Ovary (tissue), 7 donors: ENCODE measurements at regions not wholly inside any gene's neighbourhood (a gene's known extent, or its start where the extent isn't known, plus 50 kb on each side); places are given as distances from the start of the nearest gene placed in this dataset.

Experiments used
- DNase-seq, 5 donors: peaks; one replicate each; pipeline ENCODE4 v3.0.0-alpha.2; 2019 to 2020
- H3K27ac ChIP-seq, 2 donors: fragments of 200-600 bp; one replicate each; pipeline versions ENCODE4 v1.5.1 to v1.8.0; 2019 to 2022
- H3K27me3 ChIP-seq: fragments of 200-600 bp; one replicate; pipeline ENCODE4 v1.8.0; 2022
- H3K36me3 ChIP-seq: fragments of 200-600 bp; sonication (generic); one replicate; pipeline ENCODE4 v1.5.1; 2019
- H3K4me1 ChIP-seq: one replicate; pipeline ENCODE4 v1.8.1; 2013; ENCODE audit warnings: mild to moderate bottlenecking, moderate library complexity; ENCODE audit not compliant: insufficient read depth
- H3K4me3 ChIP-seq: fragments of 200-600 bp; sonication (generic); one replicate; pipeline ENCODE4 v1.5.1; 2017
- H3K9me3 ChIP-seq, 2 donors: fragments of 200-600 bp in 1 of 2; sonication (generic) in 1 of 2; one replicate each; pipeline versions ENCODE4 v1.5.1 to v1.8.1; 2013 to 2019; ENCODE audit warnings: mild to moderate bottlenecking in 1 of 2, moderate library complexity in 1 of 2
- EP300 ChIP-seq: sonication (generic); formaldehyde crosslinking; IDR thresholded peaks from one replicate; pipeline ENCODE4 v1.6.1; 2017; ENCODE audit warnings: antibody characterized with exemption
- POLR2A ChIP-seq: fragments of 450-650 bp; IDR thresholded peaks from one replicate; pipeline ENCODE4 v1.6.1; 2017; ENCODE audit warnings: antibody characterized with exemption, mild to moderate bottlenecking, moderate library complexity
- WGBS, 3 donors: extraction: QIAGEN DNeasy Blood & Tissue Kit in 1 of 3; methylation state at CpG; one replicate each; pipeline versions ENCODE4 v1.1.5 to v1.1.7; 2013 to 2017; 5-methylcytosine and 5-hydroxymethylcytosine counted together
- intact Hi-C, 4 donors: fragments of 100-400 bp; cut with DNase I; formaldehyde crosslinking; loops; one replicate each; pipeline versions ENCODE4 v1.11.0 to v1.15.1; 2022 to 2023
- TF ChIP-seq, protein P1 (sequence below), 3 donors: fragments of 450-650 bp in 2 of 3; fragments of 200-600 bp in 1 of 3; IDR thresholded peaks; one replicate each; pipeline versions ENCODE4 v1.5.1 to v1.8.0; 2016 to 2022; ENCODE audit warnings: antibody characterized with exemption in 3 of 3, mild to moderate bottlenecking in 1 of 3
- donor health status: DM: no; HTN: no; CAD: no; lungs with moderate emphysema.
- donor health status: DM: no; HTN: no; CAD: no.
- donor health status: Bipolar disorder and iron deficiency.
- donor health status: DM: no; HTN: no; CAD: no.
- donor health status: DM: yes; HTN: yes; CAD: no.

GRCh38 chr6:119453242-119454200 lies 104.0 kb upstream of the MAN1A1 start:
- Histone ChIP-seq H3K4me1 (no peaks in the 10 kb centered on the region), H3K36me3 (no peaks in the 10 kb centered on the region), H3K27ac (no peak overlapping the region), H3K9me3 (no peaks in the 10 kb centered on the region), H3K4me3 (no peak overlapping the region), H3K27me3 (no peaks in the 10 kb centered on the region)
- intact Hi-C loops = no loop called here
- WGBS, 3 donors = 81 to 84% (median 83%) methylated on average over 6 of the region's 6 CpGs
- DNase-seq = no peak
- TF ChIP-seq EP300 = no peak
- TF ChIP-seq POLR2A = no peak
- TF ChIP-seq, protein P1, sequence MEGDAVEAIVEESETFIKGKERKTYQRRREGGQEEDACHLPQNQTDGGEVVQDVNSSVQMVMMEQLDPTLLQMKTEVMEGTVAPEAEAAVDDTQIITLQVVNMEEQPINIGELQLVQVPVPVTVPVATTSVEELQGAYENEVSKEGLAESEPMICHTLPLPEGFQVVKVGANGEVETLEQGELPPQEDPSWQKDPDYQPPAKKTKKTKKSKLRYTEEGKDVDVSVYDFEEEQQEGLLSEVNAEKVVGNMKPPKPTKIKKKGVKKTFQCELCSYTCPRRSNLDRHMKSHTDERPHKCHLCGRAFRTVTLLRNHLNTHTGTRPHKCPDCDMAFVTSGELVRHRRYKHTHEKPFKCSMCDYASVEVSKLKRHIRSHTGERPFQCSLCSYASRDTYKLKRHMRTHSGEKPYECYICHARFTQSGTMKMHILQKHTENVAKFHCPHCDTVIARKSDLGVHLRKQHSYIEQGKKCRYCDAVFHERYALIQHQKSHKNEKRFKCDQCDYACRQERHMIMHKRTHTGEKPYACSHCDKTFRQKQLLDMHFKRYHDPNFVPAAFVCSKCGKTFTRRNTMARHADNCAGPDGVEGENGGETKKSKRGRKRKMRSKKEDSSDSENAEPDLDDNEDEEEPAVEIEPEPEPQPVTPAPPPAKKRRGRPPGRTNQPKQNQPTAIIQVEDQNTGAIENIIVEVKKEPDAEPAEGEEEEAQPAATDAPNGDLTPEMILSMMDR (IDR thresholded peaks at IDR 0.05) = no peak

DNA sequence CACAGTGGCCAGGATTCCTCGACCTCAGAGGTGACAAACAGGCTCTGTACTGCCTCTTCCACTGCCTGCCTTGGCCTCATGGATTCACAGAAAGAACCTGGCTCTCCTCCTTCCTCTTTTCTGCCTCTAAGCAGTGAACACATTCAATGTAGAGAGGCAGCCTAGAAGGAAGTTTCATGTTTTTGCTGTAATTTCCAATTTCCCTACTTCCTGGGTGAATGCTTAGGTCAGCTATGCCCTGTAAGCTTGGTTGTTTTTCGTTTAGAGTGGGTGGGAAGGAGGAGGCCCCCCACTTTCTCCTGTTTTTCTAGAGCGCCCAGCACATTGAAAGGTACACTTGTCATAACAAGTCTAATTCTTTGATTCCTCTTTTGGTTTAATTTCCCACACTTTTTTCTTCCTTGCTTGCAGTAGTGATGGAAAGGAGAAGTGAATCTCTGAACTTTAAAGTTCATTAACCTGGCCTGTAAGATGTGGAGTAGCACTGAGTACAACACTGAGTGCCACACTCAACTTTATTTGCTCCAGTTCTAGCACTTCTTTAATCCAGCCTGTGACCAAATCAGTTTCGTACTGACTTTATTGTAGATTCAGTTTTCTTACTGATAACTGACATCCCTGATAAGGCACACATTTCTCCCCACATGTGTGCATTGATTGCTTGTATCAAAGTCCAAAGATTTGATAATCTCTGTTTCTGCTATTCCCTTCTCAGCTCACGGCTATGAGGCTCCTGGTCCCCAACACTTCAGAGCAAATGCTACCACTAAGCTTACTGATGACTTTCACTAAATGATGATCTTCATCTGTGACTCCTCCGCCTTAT lies 100.0 kb upstream of the MAN1A1 start:
- no peak overlapping the region for H3K27ac ChIP-seq
- intact Hi-C loops = no loop called here
- WGBS, 3 donors = 69 to 86% (median 85%) methylated on average over 6 of the region's 6 CpGs

GRCh38 chr6:119447921-119448320 lies 98.4 kb upstream of the MAN1A1 start:
- Histone ChIP-seq H3K4me3 (no peak overlapping the region), H3K36me3 (no peaks in the 10 kb centered on the region), H3K27me3 (no peaks in the 10 kb centered on the region), H3K4me1 (no peaks in the 10 kb centered on the region), H3K9me3 (no peaks in the 10 kb centered on the region), H3K27ac (no peak overlapping the region)
- intact Hi-C loops = no loop called here
- TF ChIP-seq POLR2A (no peak), EP300 (no peak)
- TF ChIP-seq, protein P1 (IDR thresholded peaks at IDR 0.05) = no peak
- WGBS, 3 donors = 94 to 97% (median 97%) methylated on average over 3 of the region's 3 CpGs
- no peak for DNase-seq

More for the DNA sequence above, 100.0 kb upstream of the MAN1A1 start:
- no peaks in the 10 kb centered on the region for H3K9me3 ChIP-seq
- DNase-seq = no peak
- H3K27me3 ChIP-seq = no peaks in the 10 kb centered on the region
- no peaks in the 10 kb centered on the region for H3K4me1 ChIP-seq
- no peak overlapping the region for H3K4me3 ChIP-seq
- no peak for TF ChIP-seq EP300
- no peak for TF ChIP-seq POLR2A
- TF ChIP-seq, protein P1 (IDR thresholded peaks at IDR 0.05) = no peak
- H3K36me3 ChIP-seq = no peaks in the 10 kb centered on the region

DNA sequence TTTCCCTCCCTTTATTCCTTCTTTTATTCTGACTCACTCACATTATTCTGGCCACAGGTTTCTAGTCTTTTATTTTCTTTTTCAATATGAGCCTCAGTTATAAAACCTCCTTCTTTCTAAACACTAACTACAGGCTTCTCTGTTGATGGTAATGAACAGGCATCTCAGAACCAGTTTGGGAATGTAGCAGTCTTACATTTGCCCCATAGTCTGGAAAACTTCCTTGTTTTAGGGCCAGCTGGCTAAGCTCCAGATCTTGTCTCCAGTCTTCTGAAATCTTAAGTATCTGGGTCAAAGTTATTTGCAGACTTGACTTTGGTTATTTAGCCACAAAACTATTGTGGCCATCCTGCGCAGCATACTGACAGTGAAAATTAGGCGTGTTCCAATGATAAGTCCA lies 97.0 kb upstream of the MAN1A1 start:
- 79 to 84% (median 82%) methylated on average over 2 of the region's 2 CpGs for WGBS, 3 donors
- no peaks in the 10 kb centered on the region for H3K9me3 ChIP-seq
- peak in 1 of 5 donors; percentile 20 for DNase-seq
- TF ChIP-seq, protein P1 (IDR thresholded peaks at IDR 0.05) = no peak
- TF ChIP-seq POLR2A = no peak
- TF ChIP-seq EP300 = no peak
- no peak overlapping the region for H3K4me3 ChIP-seq
- no peak overlapping the region for H3K27ac ChIP-seq
- no peaks in the 10 kb centered on the region for H3K27me3 ChIP-seq
- H3K4me1 ChIP-seq = no peaks in the 10 kb centered on the region
- intact Hi-C loops = no loop called here
- H3K36me3 ChIP-seq = no peaks in the 10 kb centered on the region
